Pancreas (tissue), 10 donors: ENCODE measurements at regions not wholly inside any gene's neighbourhood (a gene's known extent, or its start where the extent isn't known, plus 50 kb on each side); places are given as distances from the start of the nearest gene placed in this dataset.

Experiments
- ATAC-seq, 4 donors: fragments of 200-7000 bp; cut with Tn5 transposase; one replicate each; pipeline versions ENCODE4 v1.8.0 to v1.9.1; 2020; ENCODE audit warnings: mild to moderate bottlenecking in 4 of 4, moderate library complexity in 4 of 4
- DNase-seq, 6 donors: peaks; one replicate each; pipeline ENCODE4 v3.0.0-alpha.2; 2020
- FAIRE-seq: peaks from 2 replicates; lab custom pipeline; 2012; peaks lifted over from hg19 to GRCh38; lab: Jason Lieb, UNC
- H3K27ac ChIP-seq, 4 donors: fragments of 200-600 bp; sonication (generic); 1 replicate in 3 of 4; 2 replicates in 1 of 4; pipeline versions ENCODE4 v1.5.0 to v1.8.0; 2020
- H3K27me3 ChIP-seq, 4 donors: fragments of 200-600 bp; one replicate each; pipeline ENCODE4 v1.8.0; 2021
- H3K36me3 ChIP-seq, 3 donors: fragments of 200-600 bp; sonication (generic) in 1 of 3; one replicate each; pipeline versions ENCODE4 v1.5.0 to v1.8.0; 2020 to 2021
- H3K4me1 ChIP-seq, 3 donors: fragments of 200-600 bp; one replicate each; pipeline ENCODE4 v1.8.0; 2021
- H3K4me3 ChIP-seq, 4 donors: fragments of 200-600 bp; sonication (generic) in 2 of 4; one replicate each; pipeline versions ENCODE4 v1.5.0 to v1.8.0; 2020 to 2021
- H3K9me3 ChIP-seq, 4 donors: fragments of 200-600 bp; one replicate each; pipeline ENCODE4 v1.8.0; 2021
- CTCF ChIP-seq, 4 donors: fragments of 200-600 bp; sonication (generic) in 3 of 4; IDR thresholded peaks; one replicate each; pipeline versions ENCODE4 v1.5.0 to v1.8.0; 2021; ENCODE audit warnings: antibody characterized with exemption in 4 of 4
- WGBS, 2 donors: extraction: QIAGEN DNeasy Blood & Tissue Kit; methylation state at CpG; one replicate each; pipeline ENCODE4 v1.1.7; 2013; 5-methylcytosine and 5-hydroxymethylcytosine counted together
- intact Hi-C, 3 donors: fragments of 100-400 bp; cut with DNase I; formaldehyde crosslinking; loops; one replicate each; pipeline versions ENCODE4 v1.11.1 to v1.14.2; 2022
- donor health status: healthy with polysubstance abuse.
- donor health status: DM: no; HTN: no; CAD: no; lungs with moderate emphysema.
- donor health status: DM: no; HTN: no; CAD: no.
- donor health status: control.
- donor health status: control.
- donor health status: Bipolar disorder and iron deficiency.
- donor health status: DM: yes; HTN: yes; CAD: no.
- donor health status: DM: no; HTN: no; CAD: no.
- donor health status: DM: no; HTN: no; CAD: no.
- donor health status: DM: yes; HTN: yes; CAD: no.

- ATAC-seq (no peak), FAIRE-seq (no peak), DNase-seq (no peak)
- no peaks in the 10 kb centered on the region for H3K9me3 ChIP-seq
- H3K27me3 ChIP-seq = no peaks in the 10 kb centered on the region
- no peak overlapping the region for H3K27ac ChIP-seq
- H3K36me3 ChIP-seq = no peaks in the 10 kb centered on the region
- H3K4me3 ChIP-seq = no peak overlapping the region
- no peaks in the 10 kb centered on the region for H3K4me1 ChIP-seq
- no peak for TF ChIP-seq CTCF (IDR thresholded peaks at IDR 0.05)
- intact Hi-C loops = no loop called here
These were observed 422.1 kb upstream of the SETBP1 start for GRCh38 chr18:44258576-44258975.

- DNase-seq (no peak), ATAC-seq (no peak), FAIRE-seq (no peak)
- TF ChIP-seq CTCF (IDR thresholded peaks at IDR 0.05) = no peak
- H3K9me3 ChIP-seq = no peaks in the 10 kb centered on the region
- no peaks in the 10 kb centered on the region for H3K27me3 ChIP-seq
- H3K4me3 ChIP-seq = no peak overlapping the region
- intact Hi-C loops = no loop called here
- no peaks in the 10 kb centered on the region for H3K4me1 ChIP-seq
- 75 to 76% methylated on average over 3 of the region's 3 CpGs for WGBS, 2 donors
- H3K27ac ChIP-seq = no peak overlapping the region
- no peaks in the 10 kb centered on the region for H3K36me3 ChIP-seq
These were observed 421.1 kb upstream of the SETBP1 start for GRCh38 chr18:44259610-44260009.

GRCh38 chr18:44265437-44265836 is 415.3 kb upstream of the SETBP1 start:
- TF ChIP-seq CTCF (IDR thresholded peaks at IDR 0.05) = no peak
- Histone ChIP-seq H3K4me1 (no peaks in the 10 kb centered on the region), H3K4me3 (no peak overlapping the region), H3K27me3 (no peaks in the 10 kb centered on the region), H3K27ac (no peak overlapping the region), H3K36me3 (no peaks in the 10 kb centered on the region), H3K9me3 (no peaks in the 10 kb centered on the region)
- FAIRE-seq = no peak
- no peak for DNase-seq
- 76 to 82% methylated on average over 3 of the region's 3 CpGs for WGBS, 2 donors
- intact Hi-C loops = no loop called here
- ATAC-seq = no peak

GRCh38 chr18:44273298-44273697 is 407.4 kb upstream of the SETBP1 start:
- H3K27me3 ChIP-seq = no peaks in the 10 kb centered on the region
- H3K9me3 ChIP-seq = no peaks in the 10 kb centered on the region
- FAIRE-seq = no peak
- WGBS, 2 donors = 59 to 67% methylated on average over 1 of the region's 1 CpG
- no peaks in the 10 kb centered on the region for H3K4me1 ChIP-seq
- no peak for ATAC-seq
- H3K36me3 ChIP-seq = no peaks in the 10 kb centered on the region
- no peak for TF ChIP-seq CTCF (IDR thresholded peaks at IDR 0.05)
- no peak overlapping the region for H3K4me3 ChIP-seq
- no peak for DNase-seq
- intact Hi-C loops = no loop called here
- no peak overlapping the region for H3K27ac ChIP-seq

GRCh38 chr18:44280479-44280878 is 400.2 kb upstream of the SETBP1 start:
- Histone ChIP-seq H3K27ac (no peak overlapping the region), H3K27me3 (no peaks in the 10 kb centered on the region), H3K4me1 (no peaks in the 10 kb centered on the region), H3K9me3 (no peaks in the 10 kb centered on the region), H3K36me3 (no peaks in the 10 kb centered on the region), H3K4me3 (no peak overlapping the region)
- DNase-seq (no peak), ATAC-seq (no peak), FAIRE-seq (no peak)
- TF ChIP-seq CTCF (IDR thresholded peaks at IDR 0.05) = no peak
- 89 to 91% methylated on average over 2 of the region's 2 CpGs for WGBS, 2 donors
- intact Hi-C loops = no loop called here
